Rectal smooth muscle tissue (tissue), 1 donor: ENCODE measurements at regions not wholly inside any gene's neighbourhood (a gene's known extent, or its start where the extent isn't known, plus 50 kb on each side); places are given as distances from the start of the nearest gene placed in this dataset.

Experiments
- H3K27ac ChIP-seq: one replicate; pipeline ENCODE4 v1.7.0; 2013; ENCODE audit warnings: low read depth, low read length, inconsistent platforms
- H3K27me3 ChIP-seq: one replicate; pipeline ENCODE4 v1.7.0; 2013; ENCODE audit warnings: low read length; ENCODE audit not compliant: control insufficient read depth, insufficient read depth
- H3K36me3 ChIP-seq: one replicate; pipeline ENCODE4 v1.7.0; 2013; ENCODE audit warnings: low read length; ENCODE audit not compliant: control insufficient read depth, insufficient read depth
- H3K4me1 ChIP-seq: one replicate; pipeline ENCODE4 v1.7.0; 2013; ENCODE audit warnings: low read length; ENCODE audit not compliant: control insufficient read depth, insufficient read depth
- H3K4me3 ChIP-seq: one replicate; pipeline ENCODE4 v1.7.0; 2013; ENCODE audit warnings: low read length
- H3K9ac ChIP-seq: one replicate; pipeline ENCODE4 v1.7.0; 2013; ENCODE audit warnings: low read length

- Histone ChIP-seq H3K36me3 (no peaks in the 10 kb centered on the region), H3K27ac (no peak overlapping the region), H3K4me3 (no peak overlapping the region), H3K27me3 (no peaks in the 10 kb centered on the region), H3K9ac (no peak overlapping the region), H3K4me1 (no peaks in the 10 kb centered on the region)
These were observed 1388.3 kb upstream of the ACO1 start for GRCh38 chr9:30995956-30996738.

- Histone ChIP-seq H3K27ac (no peak overlapping the region), H3K27me3 (no peaks in the 10 kb centered on the region), H3K4me1 (no peaks in the 10 kb centered on the region), H3K4me3 (no peak overlapping the region), H3K36me3 (no peaks in the 10 kb centered on the region), H3K9ac (no peak overlapping the region)
These were observed 1387.7 kb upstream of the ACO1 start for GRCh38 chr9:30996761-30997160.

DNA sequence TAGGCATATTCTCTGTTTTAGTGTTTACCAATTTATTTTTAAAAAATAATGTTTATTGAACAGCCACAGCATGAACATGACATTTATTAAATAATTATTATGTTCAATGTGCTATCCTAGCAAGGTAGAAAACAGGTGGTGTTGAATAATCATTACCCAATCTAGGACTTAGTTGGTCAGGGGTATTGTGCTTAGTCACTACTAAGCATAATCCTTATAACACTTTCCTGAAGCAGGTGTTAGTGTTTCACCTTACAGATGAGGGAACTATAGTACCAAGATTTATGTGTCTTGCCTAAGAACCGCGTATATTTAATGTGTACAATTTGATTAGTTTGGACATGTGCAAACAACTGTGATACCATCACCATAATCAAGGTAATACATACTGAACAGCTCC lies 1387.2 kb upstream of the ACO1 start:
- no peak overlapping the region for H3K9ac ChIP-seq
- no peaks in the 10 kb centered on the region for H3K36me3 ChIP-seq
- no peaks in the 10 kb centered on the region for H3K27me3 ChIP-seq
- H3K4me1 ChIP-seq: no peaks in the 10 kb centered on the region
- no peak overlapping the region for H3K27ac ChIP-seq
- no peak overlapping the region for H3K4me3 ChIP-seq

DNA sequence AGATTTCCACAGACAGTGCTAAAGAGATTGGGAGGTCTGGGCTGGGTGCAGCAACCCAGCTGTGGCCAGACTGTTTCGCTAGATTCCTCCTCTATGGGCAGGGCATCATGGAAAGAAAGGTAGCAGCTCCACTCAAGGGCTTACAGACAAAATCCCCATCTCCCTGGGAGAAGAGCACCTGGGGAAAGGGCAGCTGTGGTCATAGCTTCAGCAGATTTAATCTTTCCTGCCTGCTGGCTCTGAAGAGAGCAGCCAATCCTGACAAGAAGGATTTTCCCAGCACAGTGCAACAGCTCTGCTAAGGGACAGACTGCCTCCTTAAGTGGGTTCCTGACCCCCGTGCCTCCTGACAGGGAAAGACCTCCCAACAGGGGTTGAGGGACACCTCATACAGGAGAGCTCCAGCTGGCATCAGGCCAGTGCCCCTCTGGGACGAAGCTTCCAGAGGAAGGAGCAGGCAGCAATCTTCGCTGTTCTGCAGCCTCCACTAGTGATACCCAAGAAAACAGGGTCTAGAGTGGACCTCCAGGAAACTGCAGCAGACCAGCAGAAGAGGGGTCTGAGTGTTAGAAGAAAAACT lies 1379.3 kb upstream of the ACO1 start:
- no peaks in the 10 kb centered on the region for H3K4me1 ChIP-seq
- H3K4me3 ChIP-seq: no peak overlapping the region
- H3K9ac ChIP-seq: no peak overlapping the region

DNA sequence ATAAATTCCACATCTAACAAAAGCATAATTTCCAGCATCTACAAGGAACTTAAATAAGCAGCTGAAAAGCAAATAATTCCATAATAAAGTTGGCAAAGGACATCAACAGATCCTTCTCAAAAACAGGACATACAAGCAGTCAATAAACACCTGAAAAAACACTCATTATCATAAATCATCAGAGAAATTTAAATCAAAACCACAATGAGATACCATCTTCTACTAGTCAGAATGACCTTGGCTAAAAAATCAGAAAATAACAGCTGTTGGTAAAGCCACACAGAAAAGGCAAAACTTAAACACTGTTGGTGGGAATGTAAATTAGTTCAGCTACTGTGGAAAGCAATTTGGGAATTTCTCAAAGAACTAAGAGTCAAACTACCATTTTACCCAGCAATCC lies 1371.1 kb upstream of the ACO1 start:
- Histone ChIP-seq H3K36me3 (no peaks in the 10 kb centered on the region), H3K27ac (no peak overlapping the region), H3K4me1 (no peaks in the 10 kb centered on the region)

More for the DNA sequence above, 1379.3 kb upstream of the ACO1 start:
- Histone ChIP-seq H3K27ac (no peak overlapping the region), H3K36me3 (no peaks in the 10 kb centered on the region), H3K27me3 (no peaks in the 10 kb centered on the region)

GRCh38 chr9:31023847-31024246 lies 1360.6 kb upstream of the ACO1 start:
- Histone ChIP-seq H3K9ac (no peak overlapping the region), H3K36me3 (no peaks in the 10 kb centered on the region), H3K27me3 (no peaks in the 10 kb centered on the region), H3K27ac (no peak overlapping the region), H3K4me1 (no peaks in the 10 kb centered on the region), H3K4me3 (no peak overlapping the region)

More for the DNA sequence above, 1371.1 kb upstream of the ACO1 start:
- Histone ChIP-seq H3K4me3 (no peak overlapping the region), H3K27me3 (no peaks in the 10 kb centered on the region), H3K9ac (no peak overlapping the region)

GRCh38 chr9:31027678-31028077 lies 1356.8 kb upstream of the ACO1 start:
- Histone ChIP-seq H3K4me1 (no peaks in the 10 kb centered on the region), H3K27me3 (no peaks in the 10 kb centered on the region), H3K36me3 (no peaks in the 10 kb centered on the region), H3K4me3 (no peak overlapping the region), H3K9ac (no peak overlapping the region), H3K27ac (no peak overlapping the region)

GRCh38 chr9:31028137-31028536 lies 1356.3 kb upstream of the ACO1 start:
- H3K27ac ChIP-seq: no peak overlapping the region
- H3K36me3 ChIP-seq: no peaks in the 10 kb centered on the region
- no peak overlapping the region for H3K4me3 ChIP-seq
- no peaks in the 10 kb centered on the region for H3K4me1 ChIP-seq
- no peaks in the 10 kb centered on the region for H3K27me3 ChIP-seq
- no peak overlapping the region for H3K9ac ChIP-seq

DNA sequence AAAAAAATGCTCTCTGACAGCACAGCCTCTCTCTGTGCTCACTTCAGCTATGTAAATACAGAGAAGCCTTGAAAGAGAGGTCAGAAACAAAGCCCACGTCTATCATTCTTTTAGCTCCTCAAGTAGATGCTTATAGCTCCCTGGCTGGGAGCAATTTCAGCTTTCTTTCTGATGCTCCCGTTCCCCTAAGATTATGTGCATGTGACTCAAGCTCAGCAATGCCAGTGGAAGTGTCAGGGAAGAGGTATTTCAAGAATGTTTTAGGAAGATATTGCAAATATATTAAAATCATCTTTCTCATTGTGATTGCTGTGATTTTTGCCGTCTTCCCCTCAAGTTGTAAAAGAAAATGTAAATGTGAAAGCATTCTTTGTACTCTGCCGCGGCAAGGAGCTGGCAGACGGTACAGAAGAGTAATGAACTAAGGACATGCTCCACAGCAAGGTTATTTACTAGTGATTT lies 1353.7 kb upstream of the ACO1 start:
- H3K36me3 ChIP-seq: no peaks in the 10 kb centered on the region
- no peaks in the 10 kb centered on the region for H3K4me1 ChIP-seq
- H3K4me3 ChIP-seq: peak overlapping the region; percentile 32
- H3K27ac ChIP-seq: no peak overlapping the region
- H3K27me3 ChIP-seq: no peaks in the 10 kb centered on the region
- no peak overlapping the region for H3K9ac ChIP-seq

DNA sequence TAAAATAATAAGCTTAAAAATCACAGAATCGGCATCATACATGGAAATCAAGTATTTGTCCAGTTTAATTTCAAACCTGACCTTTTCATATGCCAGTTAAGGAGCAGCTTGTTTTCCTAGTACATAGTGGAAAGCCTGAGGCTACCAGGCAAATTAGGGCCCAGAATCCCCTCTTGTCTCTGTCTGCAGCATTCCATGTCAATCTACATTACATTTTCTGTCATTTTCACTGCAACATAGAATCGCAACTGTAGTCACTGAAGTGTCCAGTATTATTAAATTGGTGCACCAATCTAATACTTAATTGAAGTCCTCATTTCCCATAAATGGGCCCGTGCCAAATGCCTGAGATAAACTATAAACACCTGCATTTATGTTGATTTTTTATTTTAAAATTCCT lies 1352.2 kb upstream of the ACO1 start:
- H3K9ac ChIP-seq: no peak overlapping the region
- H3K27ac ChIP-seq: no peak overlapping the region
- H3K36me3 ChIP-seq: no peaks in the 10 kb centered on the region
- no peak overlapping the region for H3K4me3 ChIP-seq
- no peaks in the 10 kb centered on the region for H3K4me1 ChIP-seq
- no peaks in the 10 kb centered on the region for H3K27me3 ChIP-seq

DNA sequence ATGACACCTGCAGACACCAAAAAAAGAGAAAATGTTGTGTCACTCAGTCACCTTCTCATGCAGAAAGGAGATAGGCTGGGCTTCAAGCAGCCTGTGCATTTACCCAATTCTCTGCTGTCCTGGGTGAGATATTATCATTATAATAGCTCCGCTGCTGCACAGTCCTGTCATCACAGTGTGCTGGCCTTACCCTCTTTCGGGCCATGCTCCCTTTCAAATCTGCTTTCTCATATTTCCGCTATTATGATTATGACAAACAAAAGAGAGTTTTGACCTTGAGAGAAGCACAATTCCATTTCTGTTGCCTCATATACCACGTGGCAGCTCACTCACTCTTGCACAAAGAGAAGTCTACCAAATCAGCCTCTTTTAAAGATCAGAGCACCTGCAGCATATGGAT lies 1350.1 kb upstream of the ACO1 start:
- Histone ChIP-seq H3K9ac (no peak overlapping the region), H3K27me3 (no peaks in the 10 kb centered on the region), H3K4me3 (no peak overlapping the region), H3K27ac (no peak overlapping the region), H3K4me1 (no peaks in the 10 kb centered on the region), H3K36me3 (no peaks in the 10 kb centered on the region)

DNA sequence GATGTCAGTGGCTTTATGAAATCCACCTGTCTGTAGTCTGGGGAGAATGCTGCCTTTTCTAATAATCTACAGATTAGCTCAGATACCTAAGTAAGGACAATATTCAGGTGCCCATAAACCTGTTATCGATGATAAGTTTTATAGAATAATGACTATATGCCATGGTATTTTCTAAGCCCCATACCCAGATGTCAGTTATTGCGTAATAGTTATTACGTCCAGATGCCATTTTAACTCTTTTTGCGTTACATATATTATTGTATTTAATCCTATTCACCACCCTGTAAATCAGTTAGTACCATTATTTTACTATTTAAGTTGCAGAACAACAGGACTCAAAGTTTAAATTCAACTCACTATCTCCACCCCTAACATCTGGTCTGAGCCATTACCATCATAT lies 1343.9 kb upstream of the ACO1 start:
- Histone ChIP-seq H3K27me3 (no peaks in the 10 kb centered on the region), H3K4me1 (no peaks in the 10 kb centered on the region), H3K9ac (no peak overlapping the region), H3K36me3 (no peaks in the 10 kb centered on the region), H3K4me3 (no peak overlapping the region), H3K27ac (no peak overlapping the region)

DNA sequence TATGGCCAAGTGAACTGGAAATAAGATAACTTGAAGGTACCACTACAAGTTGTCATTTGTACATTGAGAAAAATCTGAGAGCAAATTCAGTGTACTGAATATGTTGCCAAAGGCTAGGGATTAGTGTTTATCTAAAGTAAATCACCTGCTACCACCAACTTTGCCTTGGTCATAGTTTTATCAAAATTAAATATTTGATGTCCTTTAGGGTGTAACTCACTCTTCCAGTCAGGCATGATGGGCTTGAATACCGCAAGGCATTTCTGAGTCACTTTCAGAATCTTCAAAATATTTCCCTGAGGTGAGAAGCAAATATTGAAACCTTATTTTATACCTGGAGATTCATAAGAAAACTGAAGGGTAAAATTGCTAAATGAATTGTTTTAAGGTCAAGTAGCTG lies 1338.6 kb upstream of the ACO1 start:
- no peak overlapping the region for H3K9ac ChIP-seq
- no peaks in the 10 kb centered on the region for H3K4me1 ChIP-seq
- H3K4me3 ChIP-seq: no peak overlapping the region
- H3K27me3 ChIP-seq: no peaks in the 10 kb centered on the region
- H3K27ac ChIP-seq: no peak overlapping the region
- no peaks in the 10 kb centered on the region for H3K36me3 ChIP-seq
